ENCODE measurements at regions not wholly inside any gene's neighbourhood (a gene's known extent, or its start where the extent isn't known, plus 50 kb on each side); places are given as distances from the start of the nearest gene placed in this dataset.

DNA sequence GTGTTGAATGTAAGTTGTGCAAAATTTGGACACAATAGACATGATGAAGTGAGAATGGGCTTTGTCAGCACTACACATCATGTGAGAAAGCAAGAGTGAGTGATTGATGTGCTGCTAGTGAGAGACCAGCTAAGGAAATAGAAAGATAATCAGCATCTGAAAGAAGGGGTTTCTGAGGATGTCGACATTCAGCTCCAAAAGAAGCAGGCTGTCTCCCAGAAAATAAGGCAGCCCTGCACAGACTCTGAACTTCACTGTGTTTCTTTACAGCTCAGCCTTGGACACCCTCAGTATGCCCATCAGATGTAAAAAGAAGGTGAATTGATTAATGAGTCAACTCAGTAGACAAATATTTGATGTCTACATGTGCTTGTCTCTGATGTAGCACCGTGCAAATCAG lies 80.8 kb upstream of the ADCY2 start:
- DNase-seq = no peak
- no peaks in the 10 kb centered on the region for H3K4me1 Mint-ChIP-seq
- no peak for ATAC-seq
- no peaks in the 10 kb centered on the region for H3K27me3 Mint-ChIP-seq
- H3K9me3 Mint-ChIP-seq = peaks cover 0 to 7% of the 10 kb centered on the region in 2 donors
- H3K27ac Mint-ChIP-seq = no peak overlapping the region
- no peak overlapping the region for H3K4me3 Mint-ChIP-seq

DNA sequence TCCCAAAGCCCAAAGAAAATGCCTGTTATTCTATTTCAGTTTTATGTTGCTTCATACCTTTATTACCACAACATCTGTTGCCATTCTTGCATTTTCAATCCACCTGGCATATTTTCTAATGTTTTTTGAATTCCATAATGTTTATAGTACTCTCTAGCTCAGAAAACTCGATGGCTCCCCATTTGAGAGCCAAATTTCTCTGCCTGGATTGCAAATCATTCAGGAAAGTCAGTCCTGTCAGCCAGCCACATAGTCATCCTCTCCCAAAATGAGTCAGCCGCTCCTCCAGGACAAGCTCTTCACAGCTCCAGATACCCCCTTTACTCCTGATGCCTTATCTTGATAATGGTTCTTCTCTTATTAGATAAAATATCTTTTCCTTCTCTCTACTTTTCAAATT lies 78.2 kb upstream of the ADCY2 start:
- DNase-seq (no peak), ATAC-seq (no peak)
- no peaks in the 10 kb centered on the region for H3K4me1 Mint-ChIP-seq
- H3K4me3 Mint-ChIP-seq = no peak overlapping the region
- no peak overlapping the region for H3K27ac Mint-ChIP-seq
- peaks cover 0 to 7% of the 10 kb centered on the region in 2 donors for H3K9me3 Mint-ChIP-seq
- no peaks in the 10 kb centered on the region for H3K27me3 Mint-ChIP-seq

- ATAC-seq (no peak), DNase-seq (no peak)
- Mint-ChIP-seq H3K4me3 (no peak overlapping the region), H3K4me1 (no peaks in the 10 kb centered on the region), H3K9me3 (no peaks in the 10 kb centered on the region), H3K27ac (no peak overlapping the region), H3K27me3 (no peaks in the 10 kb centered on the region)
These were observed 75.1 kb upstream of the ADCY2 start for GRCh38 chr5:7320701-7321301.

GRCh38 chr5:7321724-7322123 lies 74.2 kb upstream of the ADCY2 start:
- no peaks in the 10 kb centered on the region for H3K9me3 Mint-ChIP-seq
- H3K4me1 Mint-ChIP-seq = no peaks in the 10 kb centered on the region
- DNase-seq (no peak), ATAC-seq (no peak)
- H3K27me3 Mint-ChIP-seq = no peaks in the 10 kb centered on the region
- no peak overlapping the region for H3K27ac Mint-ChIP-seq
- H3K4me3 Mint-ChIP-seq = no peak overlapping the region

GRCh38 chr5:7324919-7325318 lies 71.0 kb upstream of the ADCY2 start:
- H3K4me3 Mint-ChIP-seq = no peak overlapping the region
- ATAC-seq (no peak), DNase-seq (no peak)
- no peak overlapping the region for H3K27ac Mint-ChIP-seq
- no peaks in the 10 kb centered on the region for H3K9me3 Mint-ChIP-seq
- no peaks in the 10 kb centered on the region for H3K4me1 Mint-ChIP-seq
- no peaks in the 10 kb centered on the region for H3K27me3 Mint-ChIP-seq

DNA sequence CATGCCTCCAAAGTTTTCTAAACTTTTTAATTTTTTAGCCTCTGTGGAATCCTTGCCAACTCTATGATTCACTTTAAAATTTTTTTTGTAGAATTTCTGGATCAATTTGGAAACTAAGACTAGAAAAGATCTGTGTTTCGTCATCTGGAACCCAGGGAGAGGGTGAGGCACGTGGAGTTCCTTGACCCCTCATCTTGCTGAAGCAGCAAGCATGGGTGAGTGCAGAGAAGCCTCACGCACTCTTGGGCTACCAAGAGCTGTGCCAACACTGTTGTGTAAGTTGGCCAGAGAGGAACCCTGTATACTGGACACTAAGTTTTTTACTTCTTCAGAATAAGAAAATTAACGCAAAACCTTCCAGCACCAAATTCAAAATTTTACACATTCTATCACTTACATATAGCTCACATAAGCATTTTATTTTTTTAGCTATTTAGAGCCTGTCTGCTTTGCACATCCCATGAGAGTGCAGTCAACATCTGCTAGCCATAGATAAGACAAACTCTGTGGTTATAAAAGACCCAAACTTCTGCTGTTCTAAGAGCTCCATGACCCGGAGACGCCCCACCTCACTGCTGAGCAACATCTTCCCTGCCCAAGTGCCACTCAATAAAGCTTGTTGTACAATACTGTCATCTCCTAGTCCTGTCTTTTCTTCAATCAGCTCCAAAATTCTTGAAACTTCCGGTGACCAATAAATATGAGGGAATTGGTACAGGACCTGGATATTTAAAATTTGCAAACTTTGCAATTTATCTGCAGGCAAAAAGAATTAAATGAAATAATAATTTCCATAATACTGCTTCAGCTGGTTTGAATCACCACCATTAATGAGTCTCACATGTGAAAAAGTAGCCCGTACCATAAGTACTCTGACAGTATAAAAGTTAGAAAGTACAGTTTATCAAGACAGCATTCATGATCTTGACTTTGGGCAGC lies 69.7 kb upstream of the ADCY2 start:
- Mint-ChIP-seq H3K27me3 (no peaks in the 10 kb centered on the region), H3K27ac (no peak overlapping the region), H3K4me1 (no peaks in the 10 kb centered on the region), H3K4me3 (no peak overlapping the region), H3K9me3 (no peaks in the 10 kb centered on the region)
- no peak for DNase-seq
- ATAC-seq = no peak

GRCh38 chr5:7329141-7329540 lies 66.8 kb upstream of the ADCY2 start:
- no peak overlapping the region for H3K4me3 Mint-ChIP-seq
- H3K4me1 Mint-ChIP-seq = no peaks in the 10 kb centered on the region
- DNase-seq (no peak), ATAC-seq (no peak)
- no peak overlapping the region for H3K27ac Mint-ChIP-seq
- no peaks in the 10 kb centered on the region for H3K27me3 Mint-ChIP-seq
- H3K9me3 Mint-ChIP-seq = no peaks in the 10 kb centered on the region

- no peak overlapping the region for H3K27ac Mint-ChIP-seq
- H3K27me3 Mint-ChIP-seq = no peaks in the 10 kb centered on the region
- no peaks in the 10 kb centered on the region for H3K4me1 Mint-ChIP-seq
- ATAC-seq = no peak
- no peak for DNase-seq
- H3K9me3 Mint-ChIP-seq = peaks cover 0 to 4% of the 10 kb centered on the region in 2 donors
- no peak overlapping the region for H3K4me3 Mint-ChIP-seq
These were observed 66.2 kb upstream of the ADCY2 start for GRCh38 chr5:7329712-7330111.

GRCh38 chr5:7330256-7330655 lies 65.7 kb upstream of the ADCY2 start:
- H3K4me3 Mint-ChIP-seq = no peak overlapping the region
- no peak overlapping the region for H3K27ac Mint-ChIP-seq
- no peak for DNase-seq
- peaks cover 0 to 6% of the 10 kb centered on the region in 2 donors for H3K9me3 Mint-ChIP-seq
- no peaks in the 10 kb centered on the region for H3K27me3 Mint-ChIP-seq
- no peak for ATAC-seq
- H3K4me1 Mint-ChIP-seq = no peaks in the 10 kb centered on the region

DNA sequence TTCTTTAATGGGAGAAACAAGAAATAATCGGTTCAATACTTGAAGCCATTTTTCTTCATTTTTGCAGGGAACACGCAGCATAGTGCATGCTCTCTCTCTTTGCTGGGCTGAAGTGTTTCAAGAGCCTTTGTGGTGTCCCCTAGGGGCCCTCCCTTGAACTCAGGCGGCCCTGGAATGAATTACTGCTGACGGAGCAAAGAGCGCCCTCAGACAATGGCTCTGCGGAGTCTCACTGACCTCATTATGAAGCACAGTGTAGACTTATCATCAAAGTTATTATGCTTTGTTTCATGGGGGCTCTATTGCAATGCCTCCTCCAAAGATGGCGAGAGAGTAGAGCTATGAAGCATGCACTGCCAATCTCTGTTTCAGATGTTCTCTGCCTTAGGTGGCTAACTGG lies 64.8 kb upstream of the ADCY2 start:
- Mint-ChIP-seq H3K27ac (no peak overlapping the region), H3K4me1 (no peaks in the 10 kb centered on the region), H3K9me3 (peaks cover 0 to 6% of the 10 kb centered on the region in 2 donors), H3K27me3 (no peaks in the 10 kb centered on the region), H3K4me3 (no peak overlapping the region)
- DNase-seq (no peak), ATAC-seq (no peak)
